Suppressor macrophage treated with lipopolysaccharide for 1 hour (primary cell): ENCODE measurements at regions not wholly inside any gene's neighbourhood (a gene's known extent, or its start where the extent isn't known, plus 50 kb on each side); places are given as distances from the start of the nearest gene placed in this dataset.

Experiments used
- DNase-seq, 3 donors: peaks; one replicate each; pipeline ENCODE4 v3.0.0-alpha.2; 2020 to 2022

GRCh38 chr4:20614816-20615215 lies 85.4 kb upstream of the PACRGL start:
- no peak for DNase-seq

- DNase-seq: no peak
These were observed 84.6 kb upstream of the PACRGL start for GRCh38 chr4:20615486-20616260.

- no peak for DNase-seq
These were observed 83.9 kb upstream of the PACRGL start for GRCh38 chr4:20616313-20616712.

- no peak for DNase-seq
These were observed 83.4 kb upstream of the PACRGL start for GRCh38 chr4:20616848-20617247.

GRCh38 chr4:20617678-20618396 lies 82.4 kb upstream of the PACRGL start:
- peak; percentile 71 to 79 (median 72) for DNase-seq

GRCh38 chr4:20618731-20619130 lies 81.5 kb upstream of the PACRGL start:
- no peak for DNase-seq

GRCh38 chr4:20621476-20621875 lies 78.8 kb upstream of the PACRGL start:
- peak; percentile 11 to 47 (median 38) for DNase-seq

- no peak for DNase-seq
These were observed 77.6 kb upstream of the PACRGL start for GRCh38 chr4:20622701-20623100.

- peak; percentile 9 to 38 (median 37) for DNase-seq
These were observed 76.3 kb upstream of the PACRGL start for GRCh38 chr4:20623939-20624338.

GRCh38 chr4:20624793-20625374 lies 75.4 kb upstream of the PACRGL start:
- DNase-seq: no peak

- peak; percentile 72 to 86 (median 82) for DNase-seq
These were observed 74.8 kb upstream of the PACRGL start for GRCh38 chr4:20625426-20625825.

- DNase-seq: no peak
These were observed 73.8 kb upstream of the PACRGL start for GRCh38 chr4:20626326-20627005.

- no peak for DNase-seq
These were observed 72.4 kb upstream of the PACRGL start for GRCh38 chr4:20627866-20628265.

- DNase-seq: peak; percentile 38 to 57 (median 40)
These were observed 70.8 kb upstream of the PACRGL start for GRCh38 chr4:20629186-20630106.

GRCh38 chr4:20638825-20639224 lies 61.4 kb upstream of the PACRGL start:
- peak in 2 of 3 donors; percentile 27 to 44 for DNase-seq

- DNase-seq: no peak
These were observed 60.9 kb upstream of the PACRGL start for GRCh38 chr4:20639346-20639745.

- DNase-seq: no peak
These were observed 59.3 kb upstream of the PACRGL start for GRCh38 chr4:20640989-20641388.

GRCh38 chr4:20641976-20642375 lies 58.3 kb upstream of the PACRGL start:
- peak; percentile 43 to 77 (median 70) for DNase-seq

GRCh38 chr4:20643631-20644030 lies 56.6 kb upstream of the PACRGL start:
- DNase-seq: peak; percentile 25 to 36 (median 28)

GRCh38 chr4:20645236-20645635 lies 55.0 kb upstream of the PACRGL start:
- DNase-seq: no peak

GRCh38 chr4:20646287-20646686 lies 54.0 kb upstream of the PACRGL start:
- DNase-seq: peak; percentile 34 to 66 (median 65)
